NOMO-1 treated with dmso at 0.1 percent for 144 hours (cell line): ENCODE measurements at regions not wholly inside any gene's neighbourhood (a gene's known extent, or its start where the extent isn't known, plus 50 kb on each side); places are given as distances from the start of the nearest gene placed in this dataset.
"Not testable (repeated sequence)": the region's sequence is repeated elsewhere in the genome, so short reads cannot be mapped to it uniquely, and the experiment has no call there.

ENCODE experiments used
- DNase-seq: peaks from one replicate; lab custom pipeline; 2025; ENCODE audit not compliant: unreplicated experiment; lab: John Stamatoyannopoulos, UW

GRCh38 chr3:194879126-194879877 lies 193.6 kb downstream of the FAM43A start:
- DNase-seq: peak; percentile 83

DNA sequence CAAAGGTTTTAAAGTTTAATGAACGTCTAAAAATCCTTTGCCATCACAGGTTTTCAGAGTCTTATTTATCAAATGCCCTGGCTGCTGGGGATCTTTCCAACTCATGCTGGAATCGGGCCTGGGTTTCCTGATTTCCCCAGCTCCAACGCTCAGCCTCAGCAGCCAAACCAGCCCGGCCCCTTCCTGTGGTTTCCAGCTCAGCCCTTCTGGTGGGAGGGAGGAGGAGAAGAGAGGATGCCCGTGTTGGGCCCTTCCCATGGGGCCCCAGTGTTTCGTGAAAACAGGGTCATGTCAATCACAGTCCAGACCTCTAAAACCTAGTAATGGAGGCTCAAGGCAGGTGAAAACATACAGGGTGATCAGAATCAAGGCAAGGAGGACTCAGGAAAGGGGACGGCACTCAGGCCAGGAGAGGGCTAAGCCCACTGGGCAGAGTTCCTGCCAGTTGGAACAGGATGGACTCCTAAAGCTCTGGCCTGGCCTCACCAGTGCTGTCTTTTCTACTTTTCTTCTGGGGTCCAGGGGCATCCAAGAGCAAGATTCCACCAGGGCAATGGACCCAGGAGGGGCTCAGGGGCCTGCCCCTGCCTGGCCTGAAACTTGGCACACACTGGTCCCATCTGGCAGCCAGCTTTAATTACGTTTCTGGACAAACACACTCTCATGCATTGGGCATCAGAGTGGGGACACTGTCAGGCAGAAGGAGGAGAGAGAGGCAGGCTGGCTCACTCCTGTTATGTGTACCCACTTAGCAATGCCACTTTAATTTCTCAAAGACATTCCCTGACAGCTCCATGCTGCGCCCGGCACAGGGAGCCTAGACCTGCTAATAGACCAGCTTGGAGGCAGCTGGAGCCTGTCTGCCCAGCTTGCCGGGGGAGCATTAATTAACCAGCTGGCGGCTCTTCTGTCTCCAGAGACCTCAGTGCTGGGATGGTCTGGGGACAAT lies 194.6 kb downstream of the FAM43A start:
- DNase-seq: peak; percentile 71

- peak; percentile 32 for DNase-seq
Measured at GRCh38 chr3:194880940-194881925, 195.6 kb downstream of the FAM43A start.

- no peak for DNase-seq
Measured at GRCh38 chr3:194884649-194885315, 199.1 kb downstream of the FAM43A start.

DNA sequence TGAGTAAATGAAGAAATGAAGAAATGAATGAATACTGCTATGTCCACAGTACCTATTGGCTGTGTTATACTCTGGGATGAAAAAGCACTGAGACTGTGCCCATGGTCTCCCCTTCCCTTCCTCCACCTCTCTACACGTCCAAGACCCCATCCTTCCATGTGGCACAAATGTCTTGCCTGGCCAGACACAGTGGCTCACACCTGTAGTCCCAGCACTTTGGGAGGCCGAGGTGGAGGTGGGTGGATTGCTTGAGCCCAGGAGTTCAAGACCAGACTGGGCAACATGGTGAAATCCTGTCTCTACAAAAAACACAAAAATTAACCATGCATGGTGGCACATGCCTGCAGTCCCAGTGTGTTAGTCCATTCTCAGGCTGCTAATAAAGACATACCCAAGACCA lies 200.1 kb downstream of the FAM43A start:
- no peak for DNase-seq

GRCh38 chr3:194886836-194887235 lies 201.2 kb downstream of the FAM43A start:
- no peak for DNase-seq

GRCh38 chr3:194888062-194888461 lies 202.4 kb downstream of the FAM43A start:
- DNase-seq: not testable (repeated sequence)

GRCh38 chr3:194888916-194889315 lies 203.2 kb downstream of the FAM43A start:
- no peak for DNase-seq

DNA sequence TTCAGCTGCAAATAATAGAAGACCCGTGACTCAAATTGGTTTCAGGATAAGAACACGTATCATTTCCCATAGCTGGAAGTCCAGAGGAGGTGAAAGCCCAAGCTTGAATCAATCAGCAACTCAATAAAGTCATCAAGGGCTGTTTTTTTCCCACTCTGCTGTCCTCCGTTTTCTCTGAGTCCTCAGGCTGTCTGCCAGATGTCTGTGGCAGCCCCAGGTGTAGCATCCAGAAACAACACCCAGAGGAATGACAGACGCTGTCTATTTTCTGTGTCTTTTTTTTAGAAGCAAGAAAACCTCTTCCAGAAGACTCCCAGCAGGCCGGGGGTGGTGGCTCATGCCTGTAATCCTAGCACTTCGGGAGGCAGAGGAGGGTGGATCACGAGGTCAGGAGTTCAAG lies 204.4 kb downstream of the FAM43A start:
- no peak for DNase-seq

DNA sequence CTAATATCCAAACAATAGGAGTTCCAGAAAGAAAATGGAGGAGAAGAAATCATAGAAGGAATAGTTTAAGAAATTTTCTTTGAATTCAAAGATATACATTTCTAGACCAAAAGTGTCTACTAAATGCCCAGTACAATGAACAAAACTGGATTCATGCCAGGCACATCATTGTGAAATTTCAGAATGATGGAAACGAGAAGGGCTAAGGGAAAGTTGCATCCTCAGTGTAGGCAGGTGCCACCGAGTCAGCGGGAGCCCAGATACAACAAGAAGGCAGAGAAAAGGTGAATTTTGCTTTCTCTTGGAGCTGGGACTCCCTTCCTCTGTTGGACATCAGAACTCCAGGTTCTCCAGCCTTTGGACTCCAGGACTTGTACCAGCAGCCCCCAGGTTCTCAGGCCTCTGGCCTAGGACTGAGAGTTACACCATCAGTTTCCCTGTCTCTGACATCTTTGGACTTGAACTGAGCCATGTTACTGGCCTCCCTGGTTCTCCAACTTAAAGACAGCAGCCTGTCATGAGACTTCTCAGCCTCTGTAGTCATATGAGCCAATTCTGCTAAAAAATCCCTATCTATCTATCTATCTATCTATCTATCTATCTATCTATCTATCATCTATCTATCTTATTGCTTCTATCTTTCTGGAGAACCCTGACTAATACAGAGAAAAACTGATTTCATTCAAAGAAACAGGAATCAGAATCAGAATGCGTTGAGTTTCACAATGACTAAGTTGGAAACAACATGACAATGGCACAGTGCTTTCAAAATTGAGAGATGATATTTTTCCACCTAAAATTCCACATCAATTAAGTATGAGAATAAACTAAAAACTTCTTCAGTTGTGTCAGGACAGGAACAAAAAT lies 207.7 kb downstream of the FAM43A start:
- DNase-seq: no peak

- DNase-seq: no peak
Measured at GRCh38 chr3:194894538-194894937, 208.9 kb downstream of the FAM43A start.

- no peak for DNase-seq
Measured at GRCh38 chr3:194900854-194901522, 215.3 kb downstream of the FAM43A start.

DNA sequence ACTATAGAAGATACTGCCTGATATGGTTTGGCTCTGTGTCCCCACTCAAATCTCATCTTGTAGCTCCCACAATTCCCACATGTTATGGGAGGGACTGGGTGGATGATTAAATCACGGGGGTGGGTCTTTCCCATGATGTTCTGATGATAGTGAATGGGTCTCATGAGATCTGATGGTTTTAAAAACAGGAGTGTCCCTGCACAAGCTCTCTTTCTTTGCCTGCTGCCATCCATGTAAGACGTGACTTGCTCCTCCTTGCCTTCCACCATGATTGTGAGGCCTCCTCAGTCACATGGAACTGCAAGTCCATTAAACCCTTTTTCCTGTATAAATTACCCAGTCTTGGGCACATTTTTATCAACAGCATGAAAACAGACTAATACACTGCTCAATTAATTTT lies 217.8 kb downstream of the FAM43A start:
- not testable (repeated sequence) for DNase-seq

- not testable (repeated sequence) for DNase-seq
Measured at GRCh38 chr3:194904999-194905398, 219.3 kb downstream of the FAM43A start.

- no peak for DNase-seq
Measured at GRCh38 chr3:194905696-194906095, 220.0 kb downstream of the FAM43A start.

GRCh38 chr3:194906229-194906629 lies 220.5 kb downstream of the FAM43A start:
- no peak for DNase-seq

DNA sequence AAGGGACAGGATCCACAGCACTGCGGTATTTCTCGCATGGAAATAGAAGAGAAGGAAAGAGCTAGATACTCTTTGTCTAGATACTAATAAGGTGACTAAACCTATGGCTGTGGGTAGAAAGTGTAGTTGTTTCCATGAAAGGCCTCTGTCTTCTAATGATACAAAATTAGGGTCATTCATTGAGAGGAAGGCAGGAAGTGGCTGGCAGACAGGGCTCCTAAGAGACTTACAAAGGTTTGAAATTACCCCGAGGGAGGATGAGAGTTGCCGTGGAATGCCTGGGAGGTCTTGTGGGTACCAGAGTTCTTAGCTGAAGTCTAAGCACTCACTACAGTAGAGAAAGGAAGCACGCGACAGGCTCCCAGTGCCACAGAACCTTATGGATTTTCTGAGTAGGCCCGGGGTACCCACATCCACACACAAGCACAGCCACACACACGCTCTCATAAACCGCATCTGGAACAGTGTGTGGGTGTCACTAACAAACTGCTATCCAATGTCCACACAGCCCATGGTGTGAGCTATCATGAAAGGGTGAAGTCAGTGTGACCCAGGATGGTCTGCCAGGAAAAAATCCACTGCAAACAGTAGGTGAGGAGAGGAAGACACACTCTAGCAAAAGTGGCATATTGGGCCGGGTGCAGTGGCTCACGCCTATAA lies 221.4 kb downstream of the FAM43A start:
- no peak for DNase-seq

GRCh38 chr3:194907811-194908210 lies 222.1 kb downstream of the FAM43A start:
- no peak for DNase-seq
